Esophagus squamous epithelium (tissue), 4 donors: ENCODE measurements at regions not wholly inside any gene's neighbourhood (a gene's known extent, or its start where the extent isn't known, plus 50 kb on each side); places are given as distances from the start of the nearest gene placed in this dataset.

Source experiments
- POLR2A ChIP-seq, 4 donors: fragments of 450-650 bp; IDR thresholded peaks; one replicate each; pipeline ENCODE4 v1.6.1; 2017; ENCODE audit warnings: antibody characterized with exemption in 4 of 4, mild to moderate bottlenecking in 4 of 4, moderate library complexity in 3 of 4
- TF ChIP-seq, protein P1 (sequence below), 6 experiments: fragments of 450-650 bp in 4 of 6; fragments of 200-600 bp in 2 of 6; sonication (generic) in 2 of 6; IDR thresholded peaks; one replicate each; pipeline ENCODE4 v1.5.1; 2016 to 2019; ENCODE audit warnings: antibody characterized with exemption in 6 of 6, mild to moderate bottlenecking in 4 of 6, moderate library complexity in 4 of 6

DNA sequence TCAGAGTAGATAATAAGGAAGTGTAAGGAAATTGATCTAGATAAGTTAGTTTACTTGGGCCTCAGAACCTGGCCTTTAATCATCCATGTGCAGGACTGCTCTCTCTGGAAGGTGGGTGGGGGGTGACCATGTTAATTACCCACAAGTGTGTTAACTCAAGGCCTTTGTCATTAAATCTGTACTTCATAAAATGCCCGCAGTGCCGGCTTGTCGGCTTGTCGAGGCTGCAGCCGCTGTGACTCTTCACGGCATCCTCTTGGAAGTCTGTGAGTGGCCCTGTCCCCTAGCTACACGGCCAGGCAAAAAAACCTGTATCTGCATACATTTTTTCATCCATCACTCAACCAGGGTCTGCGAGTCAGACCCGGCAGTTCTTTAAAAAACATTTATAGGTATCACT is 70.9 kb upstream of the ASCC3 start:
- no peak for TF ChIP-seq POLR2A (IDR thresholded peaks at IDR 0.05)
- TF ChIP-seq, protein P1, sequence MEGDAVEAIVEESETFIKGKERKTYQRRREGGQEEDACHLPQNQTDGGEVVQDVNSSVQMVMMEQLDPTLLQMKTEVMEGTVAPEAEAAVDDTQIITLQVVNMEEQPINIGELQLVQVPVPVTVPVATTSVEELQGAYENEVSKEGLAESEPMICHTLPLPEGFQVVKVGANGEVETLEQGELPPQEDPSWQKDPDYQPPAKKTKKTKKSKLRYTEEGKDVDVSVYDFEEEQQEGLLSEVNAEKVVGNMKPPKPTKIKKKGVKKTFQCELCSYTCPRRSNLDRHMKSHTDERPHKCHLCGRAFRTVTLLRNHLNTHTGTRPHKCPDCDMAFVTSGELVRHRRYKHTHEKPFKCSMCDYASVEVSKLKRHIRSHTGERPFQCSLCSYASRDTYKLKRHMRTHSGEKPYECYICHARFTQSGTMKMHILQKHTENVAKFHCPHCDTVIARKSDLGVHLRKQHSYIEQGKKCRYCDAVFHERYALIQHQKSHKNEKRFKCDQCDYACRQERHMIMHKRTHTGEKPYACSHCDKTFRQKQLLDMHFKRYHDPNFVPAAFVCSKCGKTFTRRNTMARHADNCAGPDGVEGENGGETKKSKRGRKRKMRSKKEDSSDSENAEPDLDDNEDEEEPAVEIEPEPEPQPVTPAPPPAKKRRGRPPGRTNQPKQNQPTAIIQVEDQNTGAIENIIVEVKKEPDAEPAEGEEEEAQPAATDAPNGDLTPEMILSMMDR (IDR thresholded peaks at IDR 0.05), result no peak
